ENCODE measurements at regions not wholly inside any gene's neighbourhood (a gene's known extent, or its start where the extent isn't known, plus 50 kb on each side); places are given as distances from the start of the nearest gene placed in this dataset.

- H3K9me3 Mint-ChIP-seq: peaks cover 40% of the 10 kb centered on the region
- H3K4me3 Mint-ChIP-seq: no peak overlapping the region
- H3K27ac Mint-ChIP-seq: no peak overlapping the region
- peaks cover 3% of the 10 kb centered on the region for H3K36me3 Mint-ChIP-seq (ENCODE audit: low read depth)
- H3K4me1 Mint-ChIP-seq: no peaks in the 10 kb centered on the region
- TF ChIP-seq, protein P1, sequence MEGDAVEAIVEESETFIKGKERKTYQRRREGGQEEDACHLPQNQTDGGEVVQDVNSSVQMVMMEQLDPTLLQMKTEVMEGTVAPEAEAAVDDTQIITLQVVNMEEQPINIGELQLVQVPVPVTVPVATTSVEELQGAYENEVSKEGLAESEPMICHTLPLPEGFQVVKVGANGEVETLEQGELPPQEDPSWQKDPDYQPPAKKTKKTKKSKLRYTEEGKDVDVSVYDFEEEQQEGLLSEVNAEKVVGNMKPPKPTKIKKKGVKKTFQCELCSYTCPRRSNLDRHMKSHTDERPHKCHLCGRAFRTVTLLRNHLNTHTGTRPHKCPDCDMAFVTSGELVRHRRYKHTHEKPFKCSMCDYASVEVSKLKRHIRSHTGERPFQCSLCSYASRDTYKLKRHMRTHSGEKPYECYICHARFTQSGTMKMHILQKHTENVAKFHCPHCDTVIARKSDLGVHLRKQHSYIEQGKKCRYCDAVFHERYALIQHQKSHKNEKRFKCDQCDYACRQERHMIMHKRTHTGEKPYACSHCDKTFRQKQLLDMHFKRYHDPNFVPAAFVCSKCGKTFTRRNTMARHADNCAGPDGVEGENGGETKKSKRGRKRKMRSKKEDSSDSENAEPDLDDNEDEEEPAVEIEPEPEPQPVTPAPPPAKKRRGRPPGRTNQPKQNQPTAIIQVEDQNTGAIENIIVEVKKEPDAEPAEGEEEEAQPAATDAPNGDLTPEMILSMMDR (IDR thresholded peaks at IDR 0.05; ENCODE audit: unreplicated experiment in 3 of 3): no peak
- H3K27me3 Mint-ChIP-seq (ENCODE audit: low read depth): peaks cover 4% of the 10 kb centered on the region
These were observed 97.8 kb upstream of the SPRED1 start for GRCh38 chr15:38154837-38155236.

DNA sequence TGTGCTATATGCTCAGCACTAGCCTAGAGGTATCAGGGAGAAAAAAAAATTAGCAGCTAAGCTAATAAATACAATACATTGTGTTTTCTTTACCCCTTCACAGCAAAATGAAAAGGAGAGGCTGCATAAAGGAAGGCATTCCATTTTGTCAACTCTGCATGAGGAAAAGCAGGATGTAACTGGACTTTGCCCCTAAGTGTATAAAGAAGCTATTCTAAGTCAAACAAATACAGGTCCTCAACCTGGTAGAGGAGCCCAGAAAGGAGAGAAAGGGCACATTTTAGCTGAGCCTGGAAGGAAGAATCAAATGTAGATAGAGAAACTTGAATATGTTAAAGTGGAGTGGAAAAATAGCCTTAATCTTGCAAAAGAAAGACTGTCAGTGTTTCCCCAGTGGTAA is 89.0 kb upstream of the SPRED1 start:
- Mint-ChIP-seq H3K9me3 (peaks cover 5% of the 10 kb centered on the region), H3K4me1 (peaks cover 20% of the 10 kb centered on the region), H3K36me3 (ENCODE audit: low read depth) (no peaks in the 10 kb centered on the region), H3K27ac (peak overlapping the region; percentile 9 to 63 (median 45)), H3K27me3 (ENCODE audit: low read depth) (peaks cover 8% of the 10 kb centered on the region), H3K4me3 (no peak overlapping the region)
- TF ChIP-seq, protein P1 (IDR thresholded peaks at IDR 0.05; ENCODE audit: unreplicated experiment in 3 of 3): no peak

DNA sequence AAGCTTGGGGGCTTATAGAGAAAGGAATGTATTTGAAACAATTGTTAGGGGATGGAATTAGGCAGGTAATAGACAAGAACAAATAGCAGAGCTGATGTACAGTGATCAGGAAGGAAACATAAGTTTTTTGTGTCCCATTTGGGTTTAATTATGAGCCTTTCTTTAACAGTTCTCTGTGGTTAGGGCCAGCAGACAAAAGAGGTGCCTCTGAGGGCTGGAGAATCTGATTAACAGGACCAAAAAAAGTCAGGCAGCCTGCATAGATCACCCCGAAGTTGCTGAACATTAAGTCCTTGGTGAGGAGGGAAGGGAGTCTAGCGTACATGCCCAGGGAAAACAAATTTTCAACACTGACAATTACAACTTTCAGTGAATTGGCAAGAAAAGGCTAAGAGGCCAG is 88.6 kb upstream of the SPRED1 start:
- Mint-ChIP-seq H3K27ac (peak overlapping the region; percentile 9 to 63 (median 45)), H3K27me3 (ENCODE audit: low read depth) (peaks cover 8% of the 10 kb centered on the region), H3K4me3 (no peak overlapping the region), H3K9me3 (peaks cover 3% of the 10 kb centered on the region), H3K4me1 (peaks cover 22% of the 10 kb centered on the region), H3K36me3 (ENCODE audit: low read depth) (no peaks in the 10 kb centered on the region)
- TF ChIP-seq, protein P1 (IDR thresholded peaks at IDR 0.05; ENCODE audit: unreplicated experiment in 3 of 3): no peak

- Mint-ChIP-seq H3K4me1 (peaks cover 22% of the 10 kb centered on the region), H3K27ac (peak overlapping the region in 2 of 3 experiments; percentile 9 to 45), H3K4me3 (no peak overlapping the region), H3K9me3 (peaks cover 2% of the 10 kb centered on the region), H3K36me3 (ENCODE audit: low read depth) (no peaks in the 10 kb centered on the region), H3K27me3 (ENCODE audit: low read depth) (peaks cover 8% of the 10 kb centered on the region)
- TF ChIP-seq, protein P1 (IDR thresholded peaks at IDR 0.05; ENCODE audit: unreplicated experiment in 3 of 3): no peak
These were observed 88.1 kb upstream of the SPRED1 start for GRCh38 chr15:38164507-38164906.

GRCh38 chr15:38168467-38169070 is 84.1 kb upstream of the SPRED1 start:
- Mint-ChIP-seq H3K4me1 (peaks cover 21% of the 10 kb centered on the region), H3K27ac (no peak overlapping the region), H3K36me3 (ENCODE audit: low read depth) (no peaks in the 10 kb centered on the region), H3K4me3 (no peak overlapping the region), H3K9me3 (peaks cover 2% of the 10 kb centered on the region), H3K27me3 (ENCODE audit: low read depth) (peaks cover 8% of the 10 kb centered on the region)
- TF ChIP-seq, protein P1 (IDR thresholded peaks at IDR 0.05; ENCODE audit: unreplicated experiment in 3 of 3): no peak

GRCh38 chr15:38171973-38172372 is 80.7 kb upstream of the SPRED1 start:
- TF ChIP-seq, protein P1 (IDR thresholded peaks at IDR 0.05; ENCODE audit: unreplicated experiment in 3 of 3): no peak
- H3K9me3 Mint-ChIP-seq: no peaks in the 10 kb centered on the region
- no peak overlapping the region for H3K4me3 Mint-ChIP-seq
- no peaks in the 10 kb centered on the region for H3K27me3 Mint-ChIP-seq (ENCODE audit: low read depth)
- H3K36me3 Mint-ChIP-seq (ENCODE audit: low read depth): no peaks in the 10 kb centered on the region
- H3K4me1 Mint-ChIP-seq: peaks cover 11% of the 10 kb centered on the region
- no peak overlapping the region for H3K27ac Mint-ChIP-seq

Data from nephron (organoid).